Testis (tissue), 2 donors: ENCODE measurements at regions not wholly inside any gene's neighbourhood (a gene's known extent, or its start where the extent isn't known, plus 50 kb on each side); places are given as distances from the start of the nearest gene placed in this dataset.

Experiments
- CTCF ChIP-seq, 3 experiments: fragments of 450-650 bp in 2 of 3; fragments of 200-600 bp in 1 of 3; sonication (generic) in 1 of 3; IDR thresholded peaks; one replicate each; pipeline ENCODE4 v1.5.1; 2016 to 2019; ENCODE audit warnings: antibody characterized with exemption in 3 of 3, mild to moderate bottlenecking in 2 of 3, moderate library complexity in 1 of 3
- POLR2A ChIP-seq: fragments of 450-650 bp; IDR thresholded peaks from one replicate; pipeline ENCODE4 v1.6.1; 2017; ENCODE audit warnings: antibody characterized with exemption, mild to moderate bottlenecking, moderate library complexity

- TF ChIP-seq POLR2A (no peak), CTCF (IDR thresholded peaks at IDR 0.05) (no peak)
Measured at GRCh38 chr22:23503736-23504440, 76.2 kb downstream of the IGLL1 start.
